Ishikawa (cell line): ENCODE measurements at regions not wholly inside any gene's neighbourhood (a gene's known extent, or its start where the extent isn't known, plus 50 kb on each side); places are given as distances from the start of the nearest gene placed in this dataset.

ENCODE experiments used
- EGR1 ChIP-seq: IDR thresholded peaks from 2 replicates; pipeline ENCODE4 v1.6.1; 2012
- EP300 ChIP-seq: IDR thresholded peaks from 2 replicates; pipeline ENCODE4 v1.6.1; 2012; ENCODE audit warnings: borderline replicate concordance
- MAX ChIP-seq: IDR thresholded peaks from 2 replicates; pipeline ENCODE4 v1.6.1; 2012
- RAD21 ChIP-seq: IDR thresholded peaks from 2 replicates; pipeline ENCODE4 v1.6.1; 2012; ENCODE audit warnings: low read depth
- REST ChIP-seq: IDR thresholded peaks from 2 replicates; pipeline ENCODE4 v1.6.1; 2012; ENCODE audit warnings: low read depth, mild to moderate bottlenecking
- TCF12 ChIP-seq: IDR thresholded peaks from 2 replicates; pipeline ENCODE4 v1.6.1; 2012; ENCODE audit warnings: low read depth

DNA sequence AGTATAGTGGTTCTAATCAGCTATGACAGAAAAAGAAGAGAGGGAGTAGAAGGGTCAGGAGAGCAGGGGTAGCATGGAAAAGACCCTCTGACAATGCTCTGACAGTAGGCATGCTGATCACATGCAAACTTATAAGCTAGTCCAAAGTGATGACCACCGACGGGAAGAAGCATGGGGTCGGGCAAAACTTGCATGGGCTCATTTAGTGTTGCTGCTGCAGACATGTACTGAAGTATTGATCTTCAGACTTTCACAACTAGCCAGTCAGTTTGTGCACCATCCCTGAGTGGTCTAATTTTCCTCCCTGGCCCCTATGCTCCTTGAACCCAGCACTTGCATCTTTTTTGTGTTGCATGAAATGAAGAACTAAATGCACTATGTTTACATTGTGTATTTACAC is 225.4 kb downstream of the SYK start:
- TF ChIP-seq EGR1 (no peak), EP300 (no peak), REST (no peak), MAX (no peak), TCF12 (no peak), RAD21 (no peak)
